ENCODE measurements at regions not wholly inside any gene's neighbourhood (a gene's known extent, or its start where the extent isn't known, plus 50 kb on each side); places are given as distances from the start of the nearest gene placed in this dataset.

GRCh38 chrX:113369056-113369455, 528.4 kb upstream of the AMOT start:
- no peak for DNase-seq
- H3K4me3 ChIP-seq: no peak overlapping the region
- no peak overlapping the region for H3K27ac ChIP-seq
- H3K27me3 ChIP-seq (replicated peaks in 1 of 7): peaks cover 0 to 8% (median 0%) of the 10 kb centered on the region in 7 donors
- no peaks in the 10 kb centered on the region for H3K4me1 ChIP-seq
- 63 to 92% (median 83%) methylated on average over 3 of the region's 3 CpGs for WGBS, 5 donors
- intact Hi-C loops (cut with DNase I; ENCODE audit: low total_unique reads): no loop called here
- no peak for TF ChIP-seq POLR2A (IDR thresholded peaks at IDR 0.05)
- H3K9me3 ChIP-seq: peaks cover 0 to 10% (median 0%) of the 10 kb centered on the region in 8 donors
- H3K36me3 ChIP-seq: no peaks in the 10 kb centered on the region

GRCh38 chrX:113353134-113353533, 512.5 kb upstream of the AMOT start:
- DNase-seq: peak; percentile 46
- no peak overlapping the region for H3K27ac ChIP-seq
- H3K27me3 ChIP-seq (replicated peaks in 1 of 7): no peaks in the 10 kb centered on the region
- no peak overlapping the region for H3K4me3 ChIP-seq
- intact Hi-C loops (cut with DNase I; ENCODE audit: low total_unique reads): no loop called here
- no peaks in the 10 kb centered on the region for H3K4me1 ChIP-seq
- no peaks in the 10 kb centered on the region for H3K36me3 ChIP-seq
- TF ChIP-seq CTCF (IDR thresholded peaks at IDR 0.05 in 8 of 11, conservative IDR thresholded peaks at IDR 0.05 in 3 of 11) (no peak), POLR2A (IDR thresholded peaks at IDR 0.05) (no peak), POLR2AphosphoS5 (IDR thresholded peaks at IDR 0.05) (no peak)
- no peaks in the 10 kb centered on the region for H3K9me3 ChIP-seq
- WGBS, 5 donors: 73 to 91% (median 81%) methylated on average over 8 to 9 of the region's 9 CpGs

GRCh38 chrX:113330416-113330815, 489.8 kb upstream of the AMOT start:
- Histone ChIP-seq H3K4me3 (no peak overlapping the region), H3K4me1 (no peaks in the 10 kb centered on the region), H3K36me3 (no peaks in the 10 kb centered on the region), H3K27me3 (replicated peaks in 1 of 7) (no peaks in the 10 kb centered on the region), H3K27ac (no peak overlapping the region), H3K9me3 (no peaks in the 10 kb centered on the region)
- DNase-seq: no peak
- intact Hi-C loops (cut with DNase I; ENCODE audit: low total_unique reads): no loop called here
- no peak for TF ChIP-seq POLR2AphosphoS5 (IDR thresholded peaks at IDR 0.05)
- TF ChIP-seq POLR2A (IDR thresholded peaks at IDR 0.05): no peak
- TF ChIP-seq CTCF (IDR thresholded peaks at IDR 0.05 in 8 of 11, conservative IDR thresholded peaks at IDR 0.05 in 3 of 11): no peak

- Histone ChIP-seq H3K4me1 (no peaks in the 10 kb centered on the region), H3K36me3 (no peaks in the 10 kb centered on the region), H3K27me3 (replicated peaks in 1 of 7) (no peaks in the 10 kb centered on the region), H3K27ac (no peak overlapping the region), H3K9me3 (no peaks in the 10 kb centered on the region), H3K4me3 (no peak overlapping the region)
- WGBS, 5 donors: 51 to 83% (median 71%) methylated on average over 2 of the region's 2 CpGs
- intact Hi-C loops (cut with DNase I; ENCODE audit: low total_unique reads): no loop called here
- DNase-seq: no peak
- TF ChIP-seq CTCF (IDR thresholded peaks at IDR 0.05 in 8 of 11, conservative IDR thresholded peaks at IDR 0.05 in 3 of 11) (no peak), POLR2A (IDR thresholded peaks at IDR 0.05) (no peak), POLR2AphosphoS5 (IDR thresholded peaks at IDR 0.05) (no peak)
These were observed 475.3 kb upstream of the AMOT start for GRCh38 chrX:113315927-113316326.

GRCh38 chrX:113305496-113305895, 464.9 kb upstream of the AMOT start:
- no peak for TF ChIP-seq POLR2AphosphoS5 (IDR thresholded peaks at IDR 0.05)
- TF ChIP-seq POLR2A (IDR thresholded peaks at IDR 0.05): no peak
- no peak for TF ChIP-seq CTCF (IDR thresholded peaks at IDR 0.05 in 8 of 11, conservative IDR thresholded peaks at IDR 0.05 in 3 of 11)
- Histone ChIP-seq H3K27me3 (replicated peaks in 1 of 7) (no peaks in the 10 kb centered on the region), H3K4me1 (no peaks in the 10 kb centered on the region), H3K9me3 (peaks cover 0 to 8% (median 0%) of the 10 kb centered on the region in 8 donors), H3K4me3 (no peak overlapping the region), H3K36me3 (no peaks in the 10 kb centered on the region), H3K27ac (no peak overlapping the region)
- WGBS, 5 donors: 50 to 100% (median 89%) methylated on average over 1 of the region's 1 CpG
- no peak for DNase-seq
- intact Hi-C loops (cut with DNase I; ENCODE audit: low total_unique reads): no loop called here
